ENCODE measurements at regions not wholly inside any gene's neighbourhood (a gene's known extent, or its start where the extent isn't known, plus 50 kb on each side); places are given as distances from the start of the nearest gene placed in this dataset.

- TF ChIP-seq CTCF (IDR thresholded peaks at IDR 0.05; ENCODE audit: low read length) = no peak
- TF ChIP-seq EZH2 (IDR thresholded peaks at IDR 0.05; ENCODE audit: borderline replicate concordance, low read length) = no peak
Observed at GRCh38 chr1:221328371-221328770, 413.5 kb downstream of the DUSP10 start.
